Neural cell (in vitro differentiated cells): ENCODE measurements at regions not wholly inside any gene's neighbourhood (a gene's known extent, or its start where the extent isn't known, plus 50 kb on each side); places are given as distances from the start of the nearest gene placed in this dataset.

Experiments used
- H2AFZ ChIP-seq: fragments of 200-600, 300-800 bp; sonication (generic), shearing (Covaris generic); 2 replicates; pipeline ENCODE4 v1.6.0; 2014; ENCODE audit warnings: low read depth, mild to moderate bottlenecking, antibody characterized with exemption, low read length, moderate library complexity
- H3F3A ChIP-seq: fragments of 200-600 bp; shearing (Covaris generic); 2 replicates; pipeline ENCODE4 v1.6.1; 2016; ENCODE audit warnings: mild to moderate bottlenecking, moderate library complexity, mixed read lengths, antibody characterized with exemption, low read length; ENCODE audit not compliant: insufficient read depth, poor library complexity, severe bottlenecking
- H3K27ac ChIP-seq: fragments of 200-600, 300-800 bp; sonication (generic), shearing (Covaris generic); 2 replicates; pipeline ENCODE4 v1.5.1; 2014; ENCODE audit warnings: mild to moderate bottlenecking, low read length, moderate library complexity
- H3K27me3 ChIP-seq: fragments of 300-800, 200-600 bp; sonication (generic), shearing (Covaris generic); 2 replicates; pipeline ENCODE4 v1.6.0; 2014; ENCODE audit warnings: mild to moderate bottlenecking, low read depth, low read length, moderate library complexity; ENCODE audit not compliant: insufficient read depth
- H3K36me3 ChIP-seq: fragments of 300-800, 200-600 bp; sonication (generic), shearing (Covaris generic); 2 replicates; pipeline ENCODE4 v1.5.1; 2014; ENCODE audit warnings: mild to moderate bottlenecking, antibody characterized with exemption, low read length, moderate library complexity; ENCODE audit not compliant: insufficient read depth
- H3K4me2 ChIP-seq: fragments of 300-800, 200-600 bp; sonication (generic), shearing (Covaris generic); 2 replicates; pipeline ENCODE4 v1.6.0; 2014; ENCODE audit warnings: mild to moderate bottlenecking, low read length
- H3K4me3 ChIP-seq: fragments of 300-800, 200-600 bp; sonication (generic), shearing (Covaris generic); 2 replicates; pipeline ENCODE4 v1.5.1; 2014; ENCODE audit warnings: mild to moderate bottlenecking, low read length, moderate library complexity
- H3K79me2 ChIP-seq: fragments of 200-600 bp; shearing (Covaris generic); replicated peaks from 2 replicates; pipeline ENCODE4 v1.6.0; 2014; ENCODE audit warnings: mild to moderate bottlenecking, low read length, moderate library complexity; ENCODE audit not compliant: insufficient read depth
- H3K9ac ChIP-seq: fragments of 300-800, 200-600 bp; sonication (generic), shearing (Covaris generic); 2 replicates; pipeline ENCODE4 v1.6.1; 2016; ENCODE audit warnings: mild to moderate bottlenecking, low read length, mixed read lengths
- H3K9me2 ChIP-seq: fragments of 200-600 bp; shearing (Covaris generic); 2 replicates; pipeline ENCODE4 v1.6.1; 2016; ENCODE audit warnings: mild to moderate bottlenecking, low read length, mixed read lengths; ENCODE audit not compliant: insufficient read depth
- H3K9me3 ChIP-seq: fragments of 200-600, 300-800 bp; sonication (generic), shearing (Covaris generic); 2 replicates; pipeline ENCODE4 v1.6.1; 2016; ENCODE audit warnings: mild to moderate bottlenecking, mixed run types, low read length, moderate library complexity, mixed read lengths
- H4K20me1 ChIP-seq: fragments of 200-600 bp; shearing (Covaris generic); 2 replicates; pipeline ENCODE4 v1.6.1; 2016; ENCODE audit warnings: mild to moderate bottlenecking, mixed run types; ENCODE audit not compliant: insufficient read depth
- CTCF ChIP-seq: fragments of 450-650 bp; IDR thresholded peaks from 2 replicates; pipeline ENCODE4 v1.5.1; 2014; ENCODE audit warnings: antibody characterized with exemption, mild to moderate bottlenecking, moderate library complexity; ENCODE audit not compliant: poor library complexity, severe bottlenecking
- EP300 ChIP-seq: fragments of 450-650 bp; conservative IDR thresholded peaks from 2 replicates; pipeline ENCODE4 v1.6.1; 2014; ENCODE audit warnings: antibody characterized with exemption, mild to moderate bottlenecking, moderate library complexity; ENCODE audit not compliant: poor library complexity, severe bottlenecking
- EZH2 ChIP-seq: fragments of 200-600, 300-800 bp; shearing (Covaris generic), sonication (generic); IDR thresholded peaks from 2 replicates; pipeline ENCODE4 v1.6.1; 2014; ENCODE audit warnings: antibody characterized with exemption, low read length, borderline replicate concordance, mild to moderate bottlenecking; ENCODE audit not compliant: insufficient read depth, poor library complexity, severe bottlenecking
- MXI1 ChIP-seq: fragments of 450-650 bp; conservative IDR thresholded peaks from 2 replicates; pipeline ENCODE4 v1.6.1; 2014; ENCODE audit warnings: antibody characterized with exemption, mild to moderate bottlenecking; ENCODE audit not compliant: poor library complexity, severe bottlenecking
- POLR2AphosphoS5 ChIP-seq: IDR thresholded peaks from 2 replicates; pipeline ENCODE4 v1.6.1; 2012
- RAD21 ChIP-seq: fragments of 450-650 bp; conservative IDR thresholded peaks from 2 replicates; pipeline ENCODE4 v1.6.1; 2014; ENCODE audit warnings: antibody characterized with exemption, mild to moderate bottlenecking, moderate library complexity
- REST ChIP-seq: IDR thresholded peaks from 2 replicates; pipeline ENCODE4 v1.6.1; 2012; ENCODE audit warnings: borderline replicate concordance
- SMC3 ChIP-seq: fragments of 450-650 bp; conservative IDR thresholded peaks from 2 replicates; pipeline ENCODE4 v1.6.1; 2014; ENCODE audit warnings: antibody characterized with exemption, mild to moderate bottlenecking, moderate library complexity; ENCODE audit not compliant: poor library complexity
- TAF1 ChIP-seq: IDR thresholded peaks from 2 replicates; pipeline ENCODE4 v1.6.1; 2012; ENCODE audit warnings: low read depth

- no peaks in the 10 kb centered on the region for H4K20me1 ChIP-seq
- no peak overlapping the region for H2AFZ ChIP-seq
- H3K9ac ChIP-seq, result no peak overlapping the region
- TF ChIP-seq RAD21 (no peak), MXI1 (no peak)
- H3K9me2 ChIP-seq, result no peaks in the 10 kb centered on the region
- H3F3A ChIP-seq, result no peaks in the 10 kb centered on the region
- no peaks in the 10 kb centered on the region for H3K27me3 ChIP-seq
- no peaks in the 10 kb centered on the region for H3K36me3 ChIP-seq
- H3K4me2 ChIP-seq, result no peak overlapping the region
- no peaks in the 10 kb centered on the region for H3K79me2 ChIP-seq
- H3K9me3 ChIP-seq, result no peaks in the 10 kb centered on the region
- H3K4me3 ChIP-seq, result no peak overlapping the region
- H3K27ac ChIP-seq, result no peak overlapping the region
Measured at GRCh38 chr7:55733241-55734140, 129.1 kb downstream of the SEPTIN14 start.

GRCh38 chr7:55731931-55732330 lies 130.6 kb downstream of the SEPTIN14 start:
- no peaks in the 10 kb centered on the region for H3K9me2 ChIP-seq
- H3K9me3 ChIP-seq, result no peaks in the 10 kb centered on the region
- H3K27ac ChIP-seq, result no peak overlapping the region
- no peak overlapping the region for H3K4me2 ChIP-seq
- no peak overlapping the region for H3K9ac ChIP-seq
- TF ChIP-seq SMC3, result no peak
- no peak for TF ChIP-seq EP300
- no peak for TF ChIP-seq MXI1
- TF ChIP-seq RAD21, result no peak
- no peak for TF ChIP-seq CTCF
- TF ChIP-seq TAF1, result no peak
- no peak for TF ChIP-seq REST
- TF ChIP-seq POLR2AphosphoS5, result no peak
- no peak for TF ChIP-seq EZH2
- H2AFZ ChIP-seq, result no peak overlapping the region
- H3K27me3 ChIP-seq, result no peaks in the 10 kb centered on the region
- no peaks in the 10 kb centered on the region for H3F3A ChIP-seq
- no peak overlapping the region for H3K4me3 ChIP-seq
- H4K20me1 ChIP-seq, result no peaks in the 10 kb centered on the region
- no peaks in the 10 kb centered on the region for H3K79me2 ChIP-seq
- H3K36me3 ChIP-seq, result no peaks in the 10 kb centered on the region
